ENCODE measurements at regions not wholly inside any gene's neighbourhood (a gene's known extent, or its start where the extent isn't known, plus 50 kb on each side); places are given as distances from the start of the nearest gene placed in this dataset.

DNA sequence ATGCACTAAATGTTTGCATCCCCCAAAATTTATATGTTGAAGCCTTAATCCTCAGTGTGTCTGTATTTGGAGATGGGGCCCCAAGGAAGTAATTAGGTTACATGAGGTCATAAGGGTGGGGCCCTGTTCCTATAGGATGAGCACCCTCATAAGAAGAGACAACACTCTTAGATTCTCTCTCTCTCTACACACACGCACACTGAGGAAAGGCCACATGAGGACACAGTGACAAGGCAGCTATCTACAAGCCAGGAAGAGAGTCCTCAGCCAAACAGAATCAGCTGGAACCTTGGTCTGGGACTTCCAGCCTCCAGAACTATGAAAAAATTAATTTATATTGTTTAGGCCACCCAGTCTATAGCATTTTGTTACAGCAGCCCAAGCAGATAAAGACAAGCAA is 69.3 kb upstream of the NOCT start:
- TF ChIP-seq, protein P1, sequence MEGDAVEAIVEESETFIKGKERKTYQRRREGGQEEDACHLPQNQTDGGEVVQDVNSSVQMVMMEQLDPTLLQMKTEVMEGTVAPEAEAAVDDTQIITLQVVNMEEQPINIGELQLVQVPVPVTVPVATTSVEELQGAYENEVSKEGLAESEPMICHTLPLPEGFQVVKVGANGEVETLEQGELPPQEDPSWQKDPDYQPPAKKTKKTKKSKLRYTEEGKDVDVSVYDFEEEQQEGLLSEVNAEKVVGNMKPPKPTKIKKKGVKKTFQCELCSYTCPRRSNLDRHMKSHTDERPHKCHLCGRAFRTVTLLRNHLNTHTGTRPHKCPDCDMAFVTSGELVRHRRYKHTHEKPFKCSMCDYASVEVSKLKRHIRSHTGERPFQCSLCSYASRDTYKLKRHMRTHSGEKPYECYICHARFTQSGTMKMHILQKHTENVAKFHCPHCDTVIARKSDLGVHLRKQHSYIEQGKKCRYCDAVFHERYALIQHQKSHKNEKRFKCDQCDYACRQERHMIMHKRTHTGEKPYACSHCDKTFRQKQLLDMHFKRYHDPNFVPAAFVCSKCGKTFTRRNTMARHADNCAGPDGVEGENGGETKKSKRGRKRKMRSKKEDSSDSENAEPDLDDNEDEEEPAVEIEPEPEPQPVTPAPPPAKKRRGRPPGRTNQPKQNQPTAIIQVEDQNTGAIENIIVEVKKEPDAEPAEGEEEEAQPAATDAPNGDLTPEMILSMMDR (IDR thresholded peaks at IDR 0.05): no peak
- TF ChIP-seq POLR2A (IDR thresholded peaks at IDR 0.05): no peak
